H9 (cell line): ENCODE measurements at regions not wholly inside any gene's neighbourhood (a gene's known extent, or its start where the extent isn't known, plus 50 kb on each side); places are given as distances from the start of the nearest gene placed in this dataset.

Experiments used
- DNase-seq: peaks from one replicate; pipeline ENCODE4 v3.0.0-alpha.2; 2017
- H2AFZ ChIP-seq: one replicate; pipeline ENCODE4 v1.6.1; 2013; ENCODE audit warnings: mild to moderate bottlenecking, low read length, control low read depth, moderate library complexity
- H2AK5ac ChIP-seq: 2 replicates; pipeline ENCODE4 v1.6.1; 2013; ENCODE audit warnings: low read length, control low read depth, mixed read lengths; ENCODE audit not compliant: insufficient read length
- H2BK120ac ChIP-seq: one replicate; pipeline ENCODE4 v1.6.1; 2013; ENCODE audit warnings: low read depth, mild to moderate bottlenecking, low read length, control low read depth, inconsistent platforms; ENCODE audit not compliant: poor library complexity, severe bottlenecking
- H2BK12ac ChIP-seq: 2 replicates; pipeline ENCODE4 v1.6.1; 2013; ENCODE audit warnings: low read length, control low read depth, mixed read lengths, low read depth; ENCODE audit not compliant: insufficient read length
- H2BK15ac ChIP-seq: 2 replicates; pipeline ENCODE4 v1.6.1; 2013; ENCODE audit warnings: low read depth, low read length, control low read depth
- H2BK20ac ChIP-seq: one replicate; pipeline ENCODE4 v1.6.1; 2013; ENCODE audit warnings: low read depth, mild to moderate bottlenecking, low read length, control low read depth, inconsistent platforms; ENCODE audit not compliant: poor library complexity, severe bottlenecking
- H2BK5ac ChIP-seq: 2 replicates; pipeline ENCODE4 v1.6.1; 2013; ENCODE audit warnings: low read length, control low read depth, mixed read lengths; ENCODE audit not compliant: insufficient read length
- H3K14ac ChIP-seq: 2 replicates; pipeline ENCODE4 v1.6.1; 2013; ENCODE audit warnings: low read length, control low read depth; ENCODE audit not compliant: insufficient read depth
- H3K18ac ChIP-seq: 2 replicates; pipeline ENCODE4 v1.6.1; 2013; ENCODE audit warnings: low read depth, mild to moderate bottlenecking, mixed read lengths, low read length, control low read depth; ENCODE audit not compliant: insufficient read length
- H3K23ac ChIP-seq: 2 replicates; pipeline ENCODE4 v1.6.1; 2013; ENCODE audit warnings: low read length, control low read depth, mixed read lengths, low read depth; ENCODE audit not compliant: insufficient read length
- H3K23me2 ChIP-seq: 2 replicates; pipeline ENCODE4 v1.6.1; 2013; ENCODE audit warnings: low read depth, mild to moderate bottlenecking, mixed read lengths, low read length, control low read depth; ENCODE audit not compliant: insufficient read length, poor library complexity, severe bottlenecking
- H3K27ac ChIP-seq: 2 replicates; pipeline ENCODE4 v1.5.1; 2013; ENCODE audit warnings: low read length, control low read depth, mixed read lengths, low read depth; ENCODE audit not compliant: insufficient read length
- H3K27me3 ChIP-seq: 2 replicates; pipeline ENCODE4 v1.6.1; 2013; ENCODE audit warnings: low read length, control low read depth, inconsistent platforms; ENCODE audit not compliant: insufficient read depth
- H3K4ac ChIP-seq: 2 replicates; pipeline ENCODE4 v1.6.1; 2013; ENCODE audit warnings: low read depth, mild to moderate bottlenecking, control low read depth, inconsistent platforms, low read length, moderate library complexity
- H3K4me1 ChIP-seq: 2 replicates; pipeline ENCODE4 v1.6.1; 2013; ENCODE audit warnings: low read length, control low read depth, inconsistent platforms; ENCODE audit not compliant: insufficient read depth
- H3K4me2 ChIP-seq: 2 replicates; pipeline ENCODE4 v1.6.1; 2013; ENCODE audit warnings: low read length, control low read depth, mixed read lengths; ENCODE audit not compliant: insufficient read length, insufficient read depth
- H3K56ac ChIP-seq: 2 replicates; pipeline ENCODE4 v1.6.1; 2013; ENCODE audit warnings: low read depth, mild to moderate bottlenecking, mixed read lengths, low read length, control low read depth; ENCODE audit not compliant: insufficient read length
- H3K79me1 ChIP-seq: 2 replicates; pipeline ENCODE4 v1.6.1; 2013; ENCODE audit warnings: low read depth, mild to moderate bottlenecking, moderate library complexity, low read length, control low read depth, inconsistent platforms; ENCODE audit not compliant: insufficient read depth, poor library complexity, severe bottlenecking
- H3K79me2 ChIP-seq: 2 replicates; pipeline ENCODE4 v1.6.1; 2013; ENCODE audit warnings: low read length, control low read depth, inconsistent platforms; ENCODE audit not compliant: insufficient read depth
- H3K9ac ChIP-seq: 2 replicates; pipeline ENCODE4 v1.6.1; 2013; ENCODE audit warnings: low read length, control low read depth, mixed read lengths; ENCODE audit not compliant: insufficient read length; ENCODE audit errors: extremely low read depth
- H3K9me3 ChIP-seq: one replicate; pipeline ENCODE4 v1.6.1; 2013; ENCODE audit warnings: low read depth, low read length, inconsistent platforms; ENCODE audit not compliant: control insufficient read depth
- H3T11ph ChIP-seq: one replicate; pipeline ENCODE4 v1.6.1; 2013; ENCODE audit warnings: mild to moderate bottlenecking, low read length, control low read depth, inconsistent platforms
- H4K20me1 ChIP-seq: one replicate; pipeline ENCODE4 v1.6.1; 2013; ENCODE audit not compliant: control insufficient read depth, insufficient read length, insufficient read depth
- H4K5ac ChIP-seq: 2 replicates; pipeline ENCODE4 v1.6.1; 2013; ENCODE audit warnings: low read depth, mild to moderate bottlenecking, mixed read lengths, low read length, control low read depth; ENCODE audit not compliant: insufficient read length
- H4K8ac ChIP-seq: replicated peaks from 2 replicates; pipeline ENCODE4 v1.6.1; 2013; ENCODE audit warnings: low read length, control low read depth, mixed read lengths, low read depth; ENCODE audit not compliant: insufficient read length
- H4K91ac ChIP-seq: 2 replicates; pipeline ENCODE4 v1.6.1; 2013; ENCODE audit warnings: low read depth, mild to moderate bottlenecking, moderate library complexity, mixed read lengths, low read length, control low read depth; ENCODE audit not compliant: insufficient read length
- H3K27ac Mint-ChIP-seq, 3 experiments: 2 replicates in 2 of 3; 3 replicates in 1 of 3; pipeline ENCODE4 v1.8.0; 2020 to 2021; ENCODE audit warnings: mixed read lengths in 3 of 3, mild to moderate bottlenecking in 1 of 3, moderate library complexity in 1 of 3
- H3K27me3 Mint-ChIP-seq: 2 replicates; pipeline ENCODE4 v1.8.0; 2021; ENCODE audit warnings: low read depth, mild to moderate bottlenecking, moderate library complexity, mixed read lengths
- H3K36me3 Mint-ChIP-seq, 3 experiments: 2 replicates in 2 of 3; 3 replicates in 1 of 3; pipeline ENCODE4 v1.8.0; 2020 to 2021; ENCODE audit warnings: low read depth in 3 of 3, mixed read lengths in 3 of 3; ENCODE audit not compliant: insufficient read depth in 1 of 3
- H3K4me1 Mint-ChIP-seq, 2 experiments: 2 replicates each; pipeline ENCODE4 v1.8.0; 2020; ENCODE audit warnings: mixed read lengths in 2 of 2
- H3K4me3 Mint-ChIP-seq, 2 experiments: 2 replicates in 1 of 2; 3 replicates in 1 of 2; pipeline ENCODE4 v1.8.0; 2020 to 2021; ENCODE audit warnings: mild to moderate bottlenecking in 2 of 2, mixed read lengths in 2 of 2, moderate library complexity in 1 of 2
- H3K9me3 Mint-ChIP-seq, 2 experiments: 2 replicates in 1 of 2; 3 replicates in 1 of 2; pipeline ENCODE4 v1.8.0; 2020; ENCODE audit warnings: mild to moderate bottlenecking in 2 of 2, mixed read lengths in 2 of 2, moderate library complexity in 1 of 2
- CTCF ChIP-seq: fragments of 200-600 bp; sonication (generic); conservative IDR thresholded peaks from 3 replicates; pipeline ENCODE4 v1.8.0; 2021; ENCODE audit warnings: antibody characterized with exemption, mild to moderate bottlenecking
- WGBS: extraction: QIAGEN DNeasy Blood & Tissue Kit; methylation state at CpG from one replicate; pipeline ENCODE4 v1.1.7; 2013; ENCODE audit warnings: missing lambda C conversion rate, low lambda C conversion rate, mixed read lengths; ENCODE audit not compliant: insufficient read length; ENCODE audit errors: extremely low coverage; 5-methylcytosine and 5-hydroxymethylcytosine counted together

DNA sequence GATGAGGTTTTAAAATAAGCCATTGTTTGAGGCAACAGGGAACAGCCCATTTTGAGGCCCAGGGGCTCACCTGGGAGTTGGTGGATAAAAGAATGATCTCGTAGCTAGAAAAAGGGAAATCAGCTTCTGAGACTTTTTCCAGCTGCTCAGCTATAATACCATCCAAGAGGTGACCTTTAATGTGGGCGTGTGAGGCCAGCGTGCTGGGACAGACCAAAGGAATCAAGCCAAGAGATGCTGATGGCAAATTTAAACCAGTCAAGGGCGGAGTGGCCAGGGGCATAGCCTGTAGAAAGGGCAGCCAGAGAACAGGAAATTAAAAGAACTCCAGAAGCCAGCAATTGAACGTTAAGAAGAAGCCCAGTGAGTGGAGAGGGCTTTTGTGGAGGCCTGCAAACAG is 132.6 kb downstream of the IER5 start:
- peaks cover 10 to 15% of the 10 kb centered on the region in 2 experiments for H3K9me3 Mint-ChIP-seq
- Histone ChIP-seq H3K27ac (no peak overlapping the region), H4K5ac (no peak overlapping the region), H3K23ac (no peak overlapping the region), H3K4ac (no peak overlapping the region), H3K4me2 (no peak overlapping the region), H2AK5ac (no peak overlapping the region), H2BK5ac (no peak overlapping the region), H2AFZ (no peak overlapping the region), H4K8ac (no peak overlapping the region), H3T11ph (no peak overlapping the region), H3K9me3 (no peaks in the 10 kb centered on the region), H3K79me2 (no peaks in the 10 kb centered on the region), H2BK120ac (no peak overlapping the region), H4K20me1 (no peaks in the 10 kb centered on the region), H3K9ac (no peak overlapping the region), H2BK20ac (no peak overlapping the region), H3K4me1 (no peaks in the 10 kb centered on the region), H3K27me3 (no peaks in the 10 kb centered on the region), H3K23me2 (no peaks in the 10 kb centered on the region), H3K14ac (no peak overlapping the region), H2BK12ac (no peak overlapping the region), H3K18ac (no peak overlapping the region), H3K79me1 (no peaks in the 10 kb centered on the region), H3K56ac (no peak overlapping the region), H2BK15ac (no peak overlapping the region), H4K91ac (no peak overlapping the region)
- H3K27me3 Mint-ChIP-seq: peaks cover 4% of the 10 kb centered on the region
- H3K4me1 Mint-ChIP-seq: peaks cover 40% of the 10 kb centered on the region in 2 experiments
- H3K4me3 Mint-ChIP-seq: no peak overlapping the region
- no peak for DNase-seq
- no peak overlapping the region; a peak in 2 of 7 replicates for H3K27ac Mint-ChIP-seq
- WGBS: no CpG with 5 or more reads among the region's 5 CpGs
- H3K36me3 Mint-ChIP-seq: peaks cover 2 to 16% (median 4%) of the 10 kb centered on the region in 3 experiments; a peak in 6 of 7 replicates
- TF ChIP-seq CTCF: no peak
